ENCODE measurements at regions not wholly inside any gene's neighbourhood (a gene's known extent, or its start where the extent isn't known, plus 50 kb on each side); places are given as distances from the start of the nearest gene placed in this dataset.

DNA sequence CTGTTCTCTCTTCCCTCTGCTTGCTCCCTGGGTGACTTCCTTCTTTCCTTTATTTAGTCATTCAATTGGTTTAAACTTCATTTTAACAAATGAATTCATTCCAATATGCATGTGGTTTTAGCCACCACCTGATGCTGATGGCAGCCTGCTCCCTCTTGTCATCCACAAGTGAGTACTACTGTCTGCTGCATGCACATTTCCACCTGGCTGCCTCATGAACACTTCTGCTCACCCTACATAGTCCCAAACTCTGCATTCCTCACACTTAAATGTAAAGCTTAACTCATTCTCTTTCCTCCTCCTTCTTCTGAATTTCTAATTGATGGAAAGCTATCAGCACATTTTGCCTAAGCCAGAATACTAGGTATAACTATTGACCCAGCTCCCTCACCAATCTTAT, 184.7 kb upstream of the ZNF462 start:
- no peak overlapping the region for H3K4me3 ChIP-seq (ENCODE audit: low read depth, low read length)
- DNase-seq (ENCODE audit: low read depth) = no peak
- no peak for TF ChIP-seq POLR2A (IDR thresholded peaks at IDR 0.05; ENCODE audit: extremely low read depth, insufficient read length)
- TF ChIP-seq CTCF (IDR thresholded peaks at IDR 0.05; ENCODE audit: low read depth, low read length) = no peak
- TF ChIP-seq MAX (IDR thresholded peaks at IDR 0.05; ENCODE audit: low read depth, low read length) = no peak
- TF ChIP-seq MYC (IDR thresholded peaks at IDR 0.05; ENCODE audit: low read depth, low read length) = no peak

- TF ChIP-seq POLR2A (IDR thresholded peaks at IDR 0.05; ENCODE audit: extremely low read depth, insufficient read length) (no peak), CTCF (IDR thresholded peaks at IDR 0.05; ENCODE audit: low read depth, low read length) (no peak), MYC (IDR thresholded peaks at IDR 0.05; ENCODE audit: low read depth, low read length) (no peak), MAX (IDR thresholded peaks at IDR 0.05; ENCODE audit: low read depth, low read length) (no peak)
- no peak for DNase-seq (ENCODE audit: low read depth)
These were observed 180.5 kb upstream of the ZNF462 start for GRCh38 chr9:106682420-106682819.

GRCh38 chr9:106683454-106683853, 179.5 kb upstream of the ZNF462 start:
- no peak for TF ChIP-seq MAX (IDR thresholded peaks at IDR 0.05; ENCODE audit: low read depth, low read length)
- no peak for DNase-seq (ENCODE audit: low read depth)
- no peak overlapping the region for H3K4me3 ChIP-seq (ENCODE audit: low read depth, low read length)

More at GRCh38 chr9:106682420-106682819, 180.5 kb upstream of the ZNF462 start:
- no peak overlapping the region for H3K4me3 ChIP-seq (ENCODE audit: low read depth, low read length)

GRCh38 chr9:106684940-106685695, 177.8 kb upstream of the ZNF462 start:
- TF ChIP-seq MAX (IDR thresholded peaks at IDR 0.05; ENCODE audit: low read depth, low read length) (no peak), POLR2A (IDR thresholded peaks at IDR 0.05; ENCODE audit: extremely low read depth, insufficient read length) (no peak), CTCF (IDR thresholded peaks at IDR 0.05; ENCODE audit: low read depth, low read length) (no peak), MYC (IDR thresholded peaks at IDR 0.05; ENCODE audit: low read depth, low read length) (no peak)
- DNase-seq (ENCODE audit: low read depth) = no peak
- no peak overlapping the region for H3K4me3 ChIP-seq (ENCODE audit: low read depth, low read length)

DNA sequence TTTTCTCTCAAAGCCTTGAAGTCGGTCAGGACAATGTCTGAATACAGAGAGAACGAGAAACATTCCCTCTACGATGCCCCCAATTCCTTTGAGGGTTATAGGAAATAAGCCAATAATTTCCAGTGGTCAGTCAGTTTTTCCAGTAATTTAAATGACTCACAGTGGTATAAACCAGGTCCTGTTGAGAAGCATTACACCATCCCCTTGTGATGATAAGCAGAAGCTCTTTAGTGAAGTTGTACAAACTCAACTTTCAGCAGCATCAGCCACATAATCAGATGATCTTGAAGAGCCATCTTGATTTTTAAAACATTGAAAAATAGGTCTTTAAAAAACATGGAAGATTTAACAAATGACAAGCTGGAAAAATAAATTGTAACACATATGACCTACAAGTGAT, 173.9 kb upstream of the ZNF462 start:
- DNase-seq (ENCODE audit: low read depth) = no peak
- H3K4me3 ChIP-seq (ENCODE audit: low read depth, low read length) = no peak overlapping the region
- no peak for TF ChIP-seq MYC (IDR thresholded peaks at IDR 0.05; ENCODE audit: low read depth, low read length)
- no peak for TF ChIP-seq POLR2A (IDR thresholded peaks at IDR 0.05; ENCODE audit: extremely low read depth, insufficient read length)
- no peak for TF ChIP-seq MAX (IDR thresholded peaks at IDR 0.05; ENCODE audit: low read depth, low read length)
- no peak for TF ChIP-seq CTCF (IDR thresholded peaks at IDR 0.05; ENCODE audit: low read depth, low read length)

GRCh38 chr9:106691627-106692026, 171.3 kb upstream of the ZNF462 start:
- no peak overlapping the region for H3K4me3 ChIP-seq (ENCODE audit: low read depth, low read length)
- DNase-seq (ENCODE audit: low read depth) = no peak
- TF ChIP-seq CTCF (IDR thresholded peaks at IDR 0.05; ENCODE audit: low read depth, low read length) = no peak
- no peak for TF ChIP-seq POLR2A (IDR thresholded peaks at IDR 0.05; ENCODE audit: extremely low read depth, insufficient read length)
- TF ChIP-seq MAX (IDR thresholded peaks at IDR 0.05; ENCODE audit: low read depth, low read length) = no peak
- TF ChIP-seq MYC (IDR thresholded peaks at IDR 0.05; ENCODE audit: low read depth, low read length) = no peak

Measured in NB4 (cell line).